ENCODE measurements at regions not wholly inside any gene's neighbourhood (a gene's known extent, or its start where the extent isn't known, plus 50 kb on each side); places are given as distances from the start of the nearest gene placed in this dataset.

DNA sequence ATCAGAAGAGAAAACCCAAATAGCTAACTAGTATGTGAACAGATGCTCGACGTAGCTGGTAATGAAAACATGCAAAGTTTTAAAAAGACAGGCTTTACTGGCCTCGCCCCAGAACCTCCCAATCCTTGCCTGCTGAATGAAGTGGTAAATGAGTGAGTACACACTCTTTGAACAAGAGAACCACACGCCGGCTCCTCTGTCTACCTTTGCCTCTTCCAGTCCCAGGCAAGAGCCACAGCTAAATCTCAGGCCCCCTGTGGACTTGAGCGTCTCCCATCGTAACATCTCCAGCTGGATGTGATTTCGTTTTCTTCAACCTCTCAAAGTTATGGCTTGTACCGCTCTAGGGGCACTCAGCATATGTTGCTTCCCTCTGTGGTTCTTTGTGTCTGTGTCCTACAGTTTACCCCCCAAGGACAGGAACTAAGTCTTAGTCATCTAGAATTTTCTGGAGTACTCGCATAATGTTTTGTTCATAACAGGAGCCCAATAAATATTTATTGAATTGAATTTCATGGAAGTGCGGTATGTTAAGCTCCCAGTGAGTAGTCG lies 153.2 kb upstream of the TAB2 start:
- no peak for DNase-seq
- WGBS = 90% methylated on average over 12 of the region's 12 CpGs
- Histone ChIP-seq H2BK120ac (ENCODE audit: low read depth, low read length) (no peak overlapping the region), H3K27me3 (ENCODE audit: control insufficient read depth in 1 of 2, insufficient read depth in 1 of 2, low read length in 2 of 2) (no peaks in the 10 kb centered on the region), H3K79me1 (replicated peaks; ENCODE audit: low read length, poor library complexity, severe bottlenecking) (no peaks in the 10 kb centered on the region), H4K8ac (ENCODE audit: low read length) (no peak overlapping the region), H2AK5ac (ENCODE audit: low read length, severe bottlenecking) (no peak overlapping the region), H3K9me3 (ENCODE audit: control insufficient read depth, low read length) (no peaks in the 10 kb centered on the region), H3K4me3 (ENCODE audit: insufficient read depth in 1 of 2, low read depth in 1 of 2, low read length in 2 of 2) (no peak overlapping the region), H4K91ac (ENCODE audit: low read length) (no peak overlapping the region), H2AFZ (ENCODE audit: low read depth, low read length) (no peak overlapping the region), H3K14ac (ENCODE audit: low read length in 2 of 2) (no peak overlapping the region), H3K4me1 (ENCODE audit: control insufficient read depth, insufficient read depth, low read depth, low read length) (peaks cover 5% of the 10 kb centered on the region), H3K9ac (ENCODE audit: low read length) (no peak overlapping the region), H3K4me2 (ENCODE audit: low read length, poor library complexity, severe bottlenecking) (no peak overlapping the region), H3K27ac (ENCODE audit: low read length, poor library complexity, severe bottlenecking) (no peak overlapping the region), H2BK15ac (ENCODE audit: low read depth, poor library complexity, severe bottlenecking) (no peak overlapping the region), H2BK12ac (ENCODE audit: low read length in 2 of 2) (no peak overlapping the region), H2BK5ac (ENCODE audit: low read depth, low read length, poor library complexity, severe bottlenecking) (no peak overlapping the region), H3K36me3 (ENCODE audit: control insufficient read depth in 1 of 2, insufficient read depth in 2 of 2, low read depth in 1 of 2, low read length in 2 of 2) (no peaks in the 10 kb centered on the region), H3K18ac (ENCODE audit: low read depth in 1 of 2, low read length in 2 of 2) (no peak overlapping the region), H3K23ac (ENCODE audit: low read length in 2 of 2) (no peak overlapping the region), H3K4ac (ENCODE audit: low read depth in 1 of 2, low read length in 2 of 2) (no peak overlapping the region)

DNA sequence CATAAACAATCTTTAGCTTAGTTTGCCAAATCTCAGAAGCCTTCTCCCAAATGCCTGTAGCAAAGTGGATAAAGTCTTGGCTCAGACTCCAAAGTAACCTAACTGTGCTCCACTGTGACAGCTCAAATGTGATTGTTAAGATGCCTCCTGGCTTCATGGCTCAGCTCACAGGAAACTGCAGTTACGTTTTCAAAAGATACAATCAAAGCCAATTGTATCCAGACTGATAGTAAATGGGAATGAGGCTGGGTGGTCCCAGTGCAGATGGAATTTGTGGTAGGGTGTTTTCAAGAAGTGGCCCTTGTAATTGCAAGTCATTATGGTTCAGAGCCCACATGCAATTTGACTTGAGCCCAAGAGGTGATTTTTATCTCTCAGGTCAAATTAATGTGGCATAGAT lies 151.2 kb upstream of the TAB2 start:
- H2AFZ ChIP-seq (ENCODE audit: low read depth, low read length) = no peak overlapping the region
- no peak overlapping the region for H3K27ac ChIP-seq (ENCODE audit: low read length, poor library complexity, severe bottlenecking)
- H3K36me3 ChIP-seq (ENCODE audit: control insufficient read depth in 1 of 2, insufficient read depth in 2 of 2, low read depth in 1 of 2, low read length in 2 of 2) = no peaks in the 10 kb centered on the region
- no peak overlapping the region for H3K9ac ChIP-seq (ENCODE audit: low read length)
- no peaks in the 10 kb centered on the region for H3K9me3 ChIP-seq (ENCODE audit: control insufficient read depth, low read length)
- no peak overlapping the region for H2AK5ac ChIP-seq (ENCODE audit: low read length, severe bottlenecking)
- no peak overlapping the region for H3K4me2 ChIP-seq (ENCODE audit: low read length, poor library complexity, severe bottlenecking)
- peak overlapping the region; percentile 36 for H4K8ac ChIP-seq (ENCODE audit: low read length)
- H3K4me1 ChIP-seq (ENCODE audit: control insufficient read depth, insufficient read depth, low read depth, low read length) = peaks cover 5% of the 10 kb centered on the region
- H2BK120ac ChIP-seq (ENCODE audit: low read depth, low read length) = no peak overlapping the region
- H3K23ac ChIP-seq (ENCODE audit: low read length in 2 of 2) = no peak overlapping the region
- no peaks in the 10 kb centered on the region for H3K79me1 ChIP-seq (replicated peaks; ENCODE audit: low read length, poor library complexity, severe bottlenecking)
- no peak overlapping the region for H3K4me3 ChIP-seq (ENCODE audit: insufficient read depth in 1 of 2, low read depth in 1 of 2, low read length in 2 of 2)
- H3K27me3 ChIP-seq (ENCODE audit: control insufficient read depth in 1 of 2, insufficient read depth in 1 of 2, low read length in 2 of 2) = no peaks in the 10 kb centered on the region
- H2BK15ac ChIP-seq (ENCODE audit: low read depth, poor library complexity, severe bottlenecking) = no peak overlapping the region
- H2BK5ac ChIP-seq (ENCODE audit: low read depth, low read length, poor library complexity, severe bottlenecking) = no peak overlapping the region
- H4K91ac ChIP-seq (ENCODE audit: low read length) = no peak overlapping the region
- H3K4ac ChIP-seq (ENCODE audit: low read depth in 1 of 2, low read length in 2 of 2) = no peak overlapping the region
- no peak for DNase-seq
- H3K18ac ChIP-seq (ENCODE audit: low read depth in 1 of 2, low read length in 2 of 2) = no peak overlapping the region
- no peak overlapping the region for H2BK12ac ChIP-seq (ENCODE audit: low read length in 2 of 2)
- 40% methylated on average over 1 of the region's 1 CpG for WGBS
- H3K14ac ChIP-seq (ENCODE audit: low read length in 2 of 2) = no peak overlapping the region

DNA sequence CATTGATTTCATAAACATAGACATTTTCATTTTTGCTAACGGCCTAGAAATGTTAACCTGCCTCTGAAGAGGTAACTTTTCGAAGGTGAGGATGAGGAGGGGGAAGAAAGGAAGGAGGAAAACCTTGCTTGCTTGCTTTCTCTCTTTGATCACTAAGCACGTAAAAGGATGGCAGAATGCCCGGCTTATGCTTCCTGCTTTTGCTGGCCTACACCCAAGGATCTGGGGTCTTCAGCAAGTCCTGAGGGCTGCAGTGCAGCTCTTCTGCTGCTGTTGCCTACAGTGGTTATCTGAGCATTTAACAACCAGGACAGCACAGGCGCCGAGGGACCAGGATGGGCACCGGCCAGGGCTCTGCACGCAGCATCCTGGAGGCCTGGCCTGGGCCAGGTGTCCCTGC lies 150.8 kb upstream of the TAB2 start:
- Histone ChIP-seq H3K4me1 (ENCODE audit: control insufficient read depth, insufficient read depth, low read depth, low read length) (peaks cover 5% of the 10 kb centered on the region), H3K27ac (ENCODE audit: low read length, poor library complexity, severe bottlenecking) (no peak overlapping the region), H2BK15ac (ENCODE audit: low read depth, poor library complexity, severe bottlenecking) (no peak overlapping the region), H2BK12ac (ENCODE audit: low read length in 2 of 2) (no peak overlapping the region), H3K4ac (ENCODE audit: low read depth in 1 of 2, low read length in 2 of 2) (no peak overlapping the region), H3K23ac (ENCODE audit: low read length in 2 of 2) (no peak overlapping the region), H4K8ac (ENCODE audit: low read length) (no peak overlapping the region), H3K36me3 (ENCODE audit: control insufficient read depth in 1 of 2, insufficient read depth in 2 of 2, low read depth in 1 of 2, low read length in 2 of 2) (no peaks in the 10 kb centered on the region), H3K14ac (ENCODE audit: low read length in 2 of 2) (no peak overlapping the region), H3K4me2 (ENCODE audit: low read length, poor library complexity, severe bottlenecking) (no peak overlapping the region), H4K91ac (ENCODE audit: low read length) (no peak overlapping the region), H3K9me3 (ENCODE audit: control insufficient read depth, low read length) (no peaks in the 10 kb centered on the region), H3K4me3 (ENCODE audit: insufficient read depth in 1 of 2, low read depth in 1 of 2, low read length in 2 of 2) (no peak overlapping the region), H3K18ac (ENCODE audit: low read depth in 1 of 2, low read length in 2 of 2) (no peak overlapping the region), H3K79me1 (replicated peaks; ENCODE audit: low read length, poor library complexity, severe bottlenecking) (no peaks in the 10 kb centered on the region), H2AFZ (ENCODE audit: low read depth, low read length) (no peak overlapping the region), H3K9ac (ENCODE audit: low read length) (no peak overlapping the region), H3K27me3 (ENCODE audit: control insufficient read depth in 1 of 2, insufficient read depth in 1 of 2, low read length in 2 of 2) (no peaks in the 10 kb centered on the region), H2BK120ac (ENCODE audit: low read depth, low read length) (no peak overlapping the region), H2AK5ac (ENCODE audit: low read length, severe bottlenecking) (no peak overlapping the region), H2BK5ac (ENCODE audit: low read depth, low read length, poor library complexity, severe bottlenecking) (no peak overlapping the region)
- 92% methylated on average over 8 of the region's 8 CpGs for WGBS
- DNase-seq = no peak

DNA sequence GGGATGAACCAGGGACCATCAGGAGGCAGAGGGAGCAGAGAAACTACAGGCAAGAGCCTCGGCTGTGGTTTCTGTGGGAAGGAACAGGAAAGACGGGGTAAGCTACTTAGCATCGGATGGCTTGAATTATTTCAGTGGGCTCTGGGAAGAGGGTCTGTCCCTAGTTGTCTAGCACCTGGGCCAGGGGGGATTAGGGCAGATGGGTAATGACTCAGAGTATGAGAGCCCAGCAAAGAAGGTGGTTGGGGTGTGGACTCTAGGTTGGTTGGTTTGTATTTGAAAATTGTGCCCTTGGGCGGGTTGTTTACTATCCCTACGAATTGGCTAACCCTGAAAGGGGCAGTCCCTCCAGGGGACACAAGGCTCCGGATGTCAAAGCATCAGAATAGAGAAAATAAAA lies 148.5 kb upstream of the TAB2 start:
- Histone ChIP-seq H2AFZ (ENCODE audit: low read depth, low read length) (no peak overlapping the region), H3K23ac (ENCODE audit: low read length in 2 of 2) (no peak overlapping the region), H2BK5ac (ENCODE audit: low read depth, low read length, poor library complexity, severe bottlenecking) (no peak overlapping the region), H2BK120ac (ENCODE audit: low read depth, low read length) (no peak overlapping the region), H3K18ac (ENCODE audit: low read depth in 1 of 2, low read length in 2 of 2) (no peak overlapping the region), H3K79me1 (replicated peaks; ENCODE audit: low read length, poor library complexity, severe bottlenecking) (no peaks in the 10 kb centered on the region), H3K9ac (ENCODE audit: low read length) (no peak overlapping the region), H2BK12ac (ENCODE audit: low read length in 2 of 2) (no peak overlapping the region), H3K4me2 (ENCODE audit: low read length, poor library complexity, severe bottlenecking) (no peak overlapping the region), H3K4me3 (ENCODE audit: insufficient read depth in 1 of 2, low read depth in 1 of 2, low read length in 2 of 2) (no peak overlapping the region), H3K27me3 (ENCODE audit: control insufficient read depth in 1 of 2, insufficient read depth in 1 of 2, low read length in 2 of 2) (no peaks in the 10 kb centered on the region), H2BK15ac (ENCODE audit: low read depth, poor library complexity, severe bottlenecking) (no peak overlapping the region), H3K4me1 (ENCODE audit: control insufficient read depth, insufficient read depth, low read depth, low read length) (peaks cover 5% of the 10 kb centered on the region), H3K36me3 (ENCODE audit: control insufficient read depth in 1 of 2, insufficient read depth in 2 of 2, low read depth in 1 of 2, low read length in 2 of 2) (no peaks in the 10 kb centered on the region), H3K9me3 (ENCODE audit: control insufficient read depth, low read length) (no peaks in the 10 kb centered on the region), H3K14ac (ENCODE audit: low read length in 2 of 2) (no peak overlapping the region), H3K4ac (ENCODE audit: low read depth in 1 of 2, low read length in 2 of 2) (no peak overlapping the region), H4K8ac (ENCODE audit: low read length) (no peak overlapping the region), H4K91ac (ENCODE audit: low read length) (no peak overlapping the region), H2AK5ac (ENCODE audit: low read length, severe bottlenecking) (no peak overlapping the region), H3K27ac (ENCODE audit: low read length, poor library complexity, severe bottlenecking) (no peak overlapping the region)
- WGBS = 85% methylated on average over 6 of the region's 6 CpGs
- no peak for DNase-seq

All from mesenchymal stem cell (in vitro differentiated cells and primary cell).